H9 (cell line): ENCODE measurements at regions not wholly inside any gene's neighbourhood (a gene's known extent, or its start where the extent isn't known, plus 50 kb on each side); places are given as distances from the start of the nearest gene placed in this dataset.

ENCODE experiments used
- DNase-seq: peaks from one replicate; pipeline ENCODE4 v3.0.0-alpha.2; 2017
- H2AFZ ChIP-seq: one replicate; pipeline ENCODE4 v1.6.1; 2013; ENCODE audit warnings: mild to moderate bottlenecking, low read length, control low read depth, moderate library complexity
- H2AK5ac ChIP-seq: 2 replicates; pipeline ENCODE4 v1.6.1; 2013; ENCODE audit warnings: low read length, control low read depth, mixed read lengths; ENCODE audit not compliant: insufficient read length
- H2BK120ac ChIP-seq: one replicate; pipeline ENCODE4 v1.6.1; 2013; ENCODE audit warnings: low read depth, mild to moderate bottlenecking, low read length, control low read depth, inconsistent platforms; ENCODE audit not compliant: poor library complexity, severe bottlenecking
- H2BK12ac ChIP-seq: 2 replicates; pipeline ENCODE4 v1.6.1; 2013; ENCODE audit warnings: low read length, control low read depth, mixed read lengths, low read depth; ENCODE audit not compliant: insufficient read length
- H2BK15ac ChIP-seq: 2 replicates; pipeline ENCODE4 v1.6.1; 2013; ENCODE audit warnings: low read depth, low read length, control low read depth
- H2BK20ac ChIP-seq: one replicate; pipeline ENCODE4 v1.6.1; 2013; ENCODE audit warnings: low read depth, mild to moderate bottlenecking, low read length, control low read depth, inconsistent platforms; ENCODE audit not compliant: poor library complexity, severe bottlenecking
- H2BK5ac ChIP-seq: 2 replicates; pipeline ENCODE4 v1.6.1; 2013; ENCODE audit warnings: low read length, control low read depth, mixed read lengths; ENCODE audit not compliant: insufficient read length
- H3K14ac ChIP-seq: 2 replicates; pipeline ENCODE4 v1.6.1; 2013; ENCODE audit warnings: low read length, control low read depth; ENCODE audit not compliant: insufficient read depth
- H3K18ac ChIP-seq: 2 replicates; pipeline ENCODE4 v1.6.1; 2013; ENCODE audit warnings: low read depth, mild to moderate bottlenecking, mixed read lengths, low read length, control low read depth; ENCODE audit not compliant: insufficient read length
- H3K23ac ChIP-seq: 2 replicates; pipeline ENCODE4 v1.6.1; 2013; ENCODE audit warnings: low read length, control low read depth, mixed read lengths, low read depth; ENCODE audit not compliant: insufficient read length
- H3K23me2 ChIP-seq: 2 replicates; pipeline ENCODE4 v1.6.1; 2013; ENCODE audit warnings: low read depth, mild to moderate bottlenecking, mixed read lengths, low read length, control low read depth; ENCODE audit not compliant: insufficient read length, poor library complexity, severe bottlenecking
- H3K27ac ChIP-seq: 2 replicates; pipeline ENCODE4 v1.5.1; 2013; ENCODE audit warnings: low read length, control low read depth, mixed read lengths, low read depth; ENCODE audit not compliant: insufficient read length
- H3K27me3 ChIP-seq: 2 replicates; pipeline ENCODE4 v1.6.1; 2013; ENCODE audit warnings: low read length, control low read depth, inconsistent platforms; ENCODE audit not compliant: insufficient read depth
- H3K4ac ChIP-seq: 2 replicates; pipeline ENCODE4 v1.6.1; 2013; ENCODE audit warnings: low read depth, mild to moderate bottlenecking, control low read depth, inconsistent platforms, low read length, moderate library complexity
- H3K4me1 ChIP-seq: 2 replicates; pipeline ENCODE4 v1.6.1; 2013; ENCODE audit warnings: low read length, control low read depth, inconsistent platforms; ENCODE audit not compliant: insufficient read depth
- H3K4me2 ChIP-seq: 2 replicates; pipeline ENCODE4 v1.6.1; 2013; ENCODE audit warnings: low read length, control low read depth, mixed read lengths; ENCODE audit not compliant: insufficient read length, insufficient read depth
- H3K56ac ChIP-seq: 2 replicates; pipeline ENCODE4 v1.6.1; 2013; ENCODE audit warnings: low read depth, mild to moderate bottlenecking, mixed read lengths, low read length, control low read depth; ENCODE audit not compliant: insufficient read length
- H3K79me1 ChIP-seq: 2 replicates; pipeline ENCODE4 v1.6.1; 2013; ENCODE audit warnings: low read depth, mild to moderate bottlenecking, moderate library complexity, low read length, control low read depth, inconsistent platforms; ENCODE audit not compliant: insufficient read depth, poor library complexity, severe bottlenecking
- H3K79me2 ChIP-seq: 2 replicates; pipeline ENCODE4 v1.6.1; 2013; ENCODE audit warnings: low read length, control low read depth, inconsistent platforms; ENCODE audit not compliant: insufficient read depth
- H3K9ac ChIP-seq: 2 replicates; pipeline ENCODE4 v1.6.1; 2013; ENCODE audit warnings: low read length, control low read depth, mixed read lengths; ENCODE audit not compliant: insufficient read length; ENCODE audit errors: extremely low read depth
- H3K9me3 ChIP-seq: one replicate; pipeline ENCODE4 v1.6.1; 2013; ENCODE audit warnings: low read depth, low read length, inconsistent platforms; ENCODE audit not compliant: control insufficient read depth
- H3T11ph ChIP-seq: one replicate; pipeline ENCODE4 v1.6.1; 2013; ENCODE audit warnings: mild to moderate bottlenecking, low read length, control low read depth, inconsistent platforms
- H4K20me1 ChIP-seq: one replicate; pipeline ENCODE4 v1.6.1; 2013; ENCODE audit not compliant: control insufficient read depth, insufficient read length, insufficient read depth
- H4K5ac ChIP-seq: 2 replicates; pipeline ENCODE4 v1.6.1; 2013; ENCODE audit warnings: low read depth, mild to moderate bottlenecking, mixed read lengths, low read length, control low read depth; ENCODE audit not compliant: insufficient read length
- H4K8ac ChIP-seq: replicated peaks from 2 replicates; pipeline ENCODE4 v1.6.1; 2013; ENCODE audit warnings: low read length, control low read depth, mixed read lengths, low read depth; ENCODE audit not compliant: insufficient read length
- H4K91ac ChIP-seq: 2 replicates; pipeline ENCODE4 v1.6.1; 2013; ENCODE audit warnings: low read depth, mild to moderate bottlenecking, moderate library complexity, mixed read lengths, low read length, control low read depth; ENCODE audit not compliant: insufficient read length
- H3K27ac Mint-ChIP-seq, 3 experiments: 2 replicates in 2 of 3; 3 replicates in 1 of 3; pipeline ENCODE4 v1.8.0; 2020 to 2021; ENCODE audit warnings: mixed read lengths in 3 of 3, mild to moderate bottlenecking in 1 of 3, moderate library complexity in 1 of 3
- H3K27me3 Mint-ChIP-seq: 2 replicates; pipeline ENCODE4 v1.8.0; 2021; ENCODE audit warnings: low read depth, mild to moderate bottlenecking, moderate library complexity, mixed read lengths
- H3K36me3 Mint-ChIP-seq, 3 experiments: 2 replicates in 2 of 3; 3 replicates in 1 of 3; pipeline ENCODE4 v1.8.0; 2020 to 2021; ENCODE audit warnings: low read depth in 3 of 3, mixed read lengths in 3 of 3; ENCODE audit not compliant: insufficient read depth in 1 of 3
- H3K4me1 Mint-ChIP-seq, 2 experiments: 2 replicates each; pipeline ENCODE4 v1.8.0; 2020; ENCODE audit warnings: mixed read lengths in 2 of 2
- H3K4me3 Mint-ChIP-seq, 2 experiments: 2 replicates in 1 of 2; 3 replicates in 1 of 2; pipeline ENCODE4 v1.8.0; 2020 to 2021; ENCODE audit warnings: mild to moderate bottlenecking in 2 of 2, mixed read lengths in 2 of 2, moderate library complexity in 1 of 2
- H3K9me3 Mint-ChIP-seq, 2 experiments: 2 replicates in 1 of 2; 3 replicates in 1 of 2; pipeline ENCODE4 v1.8.0; 2020; ENCODE audit warnings: mild to moderate bottlenecking in 2 of 2, mixed read lengths in 2 of 2, moderate library complexity in 1 of 2
- CTCF ChIP-seq: fragments of 200-600 bp; sonication (generic); conservative IDR thresholded peaks from 3 replicates; pipeline ENCODE4 v1.8.0; 2021; ENCODE audit warnings: antibody characterized with exemption, mild to moderate bottlenecking
- WGBS: extraction: QIAGEN DNeasy Blood & Tissue Kit; methylation state at CpG from one replicate; pipeline ENCODE4 v1.1.7; 2013; ENCODE audit warnings: missing lambda C conversion rate, low lambda C conversion rate, mixed read lengths; ENCODE audit not compliant: insufficient read length; ENCODE audit errors: extremely low coverage; 5-methylcytosine and 5-hydroxymethylcytosine counted together

- Histone ChIP-seq H3K14ac (no peak overlapping the region), H2BK5ac (no peak overlapping the region), H3K9me3 (no peaks in the 10 kb centered on the region), H2AK5ac (no peak overlapping the region), H3K56ac (no peak overlapping the region), H2BK15ac (no peak overlapping the region), H3K79me1 (no peaks in the 10 kb centered on the region), H3K4ac (no peak overlapping the region), H3K4me1 (no peaks in the 10 kb centered on the region), H2AFZ (no peak overlapping the region), H3T11ph (no peak overlapping the region), H3K4me2 (no peak overlapping the region), H3K23ac (no peak overlapping the region), H3K23me2 (no peaks in the 10 kb centered on the region), H3K79me2 (no peaks in the 10 kb centered on the region), H3K27ac (no peak overlapping the region), H4K20me1 (peaks cover 3% of the 10 kb centered on the region), H4K5ac (no peak overlapping the region), H3K18ac (no peak overlapping the region), H2BK12ac (no peak overlapping the region), H2BK20ac (no peak overlapping the region), H3K27me3 (no peaks in the 10 kb centered on the region; the same call in 1 of the 2 replicates), H2BK120ac (no peak overlapping the region), H4K91ac (no peak overlapping the region), H3K9ac (no peak overlapping the region), H4K8ac (no peak overlapping the region)
- TF ChIP-seq CTCF, result no peak
- Mint-ChIP-seq H3K36me3 (peaks cover 0 to 6% (median 2%) of the 10 kb centered on the region in 3 experiments; a peak in 2 of 7 replicates), H3K4me3 (no peak overlapping the region), H3K27me3 (peaks cover 40% of the 10 kb centered on the region), H3K4me1 (peaks cover 26 to 29% of the 10 kb centered on the region in 2 experiments), H3K9me3 (peaks cover 3 to 6% of the 10 kb centered on the region in 2 experiments; a peak in 3 of 5 replicates), H3K27ac (no peak overlapping the region)
- WGBS, result no CpG with 5 or more reads among the region's 9 CpGs
- no peak for DNase-seq
Measured at GRCh38 chr17:77771587-77771986, 186.9 kb upstream of the TNRC6C start.
